Loucy (cell line): ENCODE measurements at regions not wholly inside any gene's neighbourhood (a gene's known extent, or its start where the extent isn't known, plus 50 kb on each side); places are given as distances from the start of the nearest gene placed in this dataset.

Experiments used
- EZH2phosphoT487 ChIP-seq: fragments of 200-600 bp; IDR thresholded peaks from 2 replicates; pipeline ENCODE4 v1.6.1; 2018; ENCODE audit warnings: antibody characterized with exemption, mild to moderate bottlenecking, moderate library complexity, borderline replicate concordance
- TF ChIP-seq, protein P1 (sequence below): fragments of 200-600 bp; sonication (generic); conservative IDR thresholded peaks from 2 replicates; pipeline ENCODE4 v1.5.1; 2014; ENCODE audit warnings: mild to moderate bottlenecking, antibody characterized with exemption, low read length

DNA sequence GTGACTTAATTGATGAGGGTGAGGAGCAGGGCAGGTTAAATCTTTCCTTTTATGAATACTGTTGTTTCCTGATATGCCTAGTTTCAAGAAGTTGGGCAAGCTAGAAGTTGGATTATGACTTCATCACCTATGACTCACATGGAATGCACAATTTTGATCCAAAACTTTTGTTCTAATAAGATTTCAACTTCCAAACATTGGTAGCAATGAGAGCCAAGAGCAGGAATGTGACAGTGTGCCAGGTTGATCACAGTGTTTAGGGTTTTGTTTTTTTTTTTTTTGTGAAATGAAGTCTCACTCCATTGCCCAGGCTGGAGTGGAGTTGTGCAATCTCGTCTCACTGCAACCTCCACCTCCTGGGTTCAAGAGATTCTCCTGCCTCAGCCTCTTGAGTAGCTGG lies 349.4 kb downstream of the DUSP10 start:
- TF ChIP-seq, protein P1, sequence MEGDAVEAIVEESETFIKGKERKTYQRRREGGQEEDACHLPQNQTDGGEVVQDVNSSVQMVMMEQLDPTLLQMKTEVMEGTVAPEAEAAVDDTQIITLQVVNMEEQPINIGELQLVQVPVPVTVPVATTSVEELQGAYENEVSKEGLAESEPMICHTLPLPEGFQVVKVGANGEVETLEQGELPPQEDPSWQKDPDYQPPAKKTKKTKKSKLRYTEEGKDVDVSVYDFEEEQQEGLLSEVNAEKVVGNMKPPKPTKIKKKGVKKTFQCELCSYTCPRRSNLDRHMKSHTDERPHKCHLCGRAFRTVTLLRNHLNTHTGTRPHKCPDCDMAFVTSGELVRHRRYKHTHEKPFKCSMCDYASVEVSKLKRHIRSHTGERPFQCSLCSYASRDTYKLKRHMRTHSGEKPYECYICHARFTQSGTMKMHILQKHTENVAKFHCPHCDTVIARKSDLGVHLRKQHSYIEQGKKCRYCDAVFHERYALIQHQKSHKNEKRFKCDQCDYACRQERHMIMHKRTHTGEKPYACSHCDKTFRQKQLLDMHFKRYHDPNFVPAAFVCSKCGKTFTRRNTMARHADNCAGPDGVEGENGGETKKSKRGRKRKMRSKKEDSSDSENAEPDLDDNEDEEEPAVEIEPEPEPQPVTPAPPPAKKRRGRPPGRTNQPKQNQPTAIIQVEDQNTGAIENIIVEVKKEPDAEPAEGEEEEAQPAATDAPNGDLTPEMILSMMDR = no peak
- no peak for TF ChIP-seq EZH2phosphoT487
